ENCODE measurements at regions not wholly inside any gene's neighbourhood (a gene's known extent, or its start where the extent isn't known, plus 50 kb on each side); places are given as distances from the start of the nearest gene placed in this dataset.

DNA sequence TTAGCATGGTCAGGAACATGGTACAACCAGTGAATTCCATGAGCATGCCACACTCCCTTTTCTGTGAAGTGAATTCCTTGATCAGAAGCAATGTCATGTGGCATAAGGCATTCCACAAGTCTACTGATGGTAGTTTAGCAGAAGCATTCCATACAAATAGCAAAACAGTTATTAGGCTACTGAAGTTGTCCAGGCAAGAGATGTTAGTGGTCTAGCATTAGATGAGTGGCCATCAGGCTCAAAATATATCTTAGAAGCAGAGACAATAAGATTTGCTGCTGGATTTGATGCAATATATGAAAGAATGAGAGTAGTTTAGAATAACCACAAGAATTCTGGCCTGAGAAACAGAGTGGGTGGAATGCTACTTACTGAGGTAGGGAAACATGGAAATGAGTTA lies 355.3 kb upstream of the NRXN1 start:
- Histone ChIP-seq H3K4me3 (ENCODE audit: low read length in 2 of 2) (no peak overlapping the region), H2BK15ac (ENCODE audit: low read length) (no peak overlapping the region), H2BK120ac (ENCODE audit: low read depth, low read length) (no peak overlapping the region), H3K23ac (ENCODE audit: low read depth, low read length, poor library complexity) (no peak overlapping the region), H3K18ac (ENCODE audit: low read length) (no peak overlapping the region), H2BK12ac (ENCODE audit: low read length) (no peak overlapping the region), H2BK5ac (ENCODE audit: low read length) (no peak overlapping the region), H2AK5ac (ENCODE audit: low read depth, low read length) (no peak overlapping the region), H2AFZ (ENCODE audit: low read length) (no peak overlapping the region), H3K4me1 (ENCODE audit: control insufficient read depth in 2 of 2, insufficient read depth in 1 of 2, low read depth in 1 of 2, low read length in 2 of 2) (no peaks in the 10 kb centered on the region), H4K91ac (ENCODE audit: low read depth, low read length, poor library complexity) (no peak overlapping the region), H4K8ac (ENCODE audit: low read depth, low read length) (no peak overlapping the region), H3K27ac (replicated peaks; ENCODE audit: low read length) (no peak overlapping the region), H3K79me1 (ENCODE audit: low read depth, low read length) (no peaks in the 10 kb centered on the region), H3K36me3 (replicated peaks in 1 of 2; ENCODE audit: control insufficient read depth in 2 of 2, insufficient read depth in 2 of 2, low read length in 2 of 2) (no peaks in the 10 kb centered on the region), H3K4ac (ENCODE audit: low read length) (no peak overlapping the region), H3K27me3 (ENCODE audit: control insufficient read depth in 3 of 3, insufficient read depth in 3 of 3, low read depth in 1 of 3, low read length in 3 of 3) (no peaks in the 10 kb centered on the region), H3K9ac (ENCODE audit: low read depth, low read length, poor library complexity) (no peak overlapping the region), H3K9me3 (replicated peaks in 1 of 2; ENCODE audit: control insufficient read depth in 2 of 2, insufficient read depth in 1 of 2, low read depth in 1 of 2, low read length in 2 of 2) (no peaks in the 10 kb centered on the region), H3K4me2 (ENCODE audit: insufficient read depth, low read length, poor library complexity, severe bottlenecking) (no peak overlapping the region), H3K14ac (ENCODE audit: low read length) (no peak overlapping the region)
- no peak for DNase-seq (ENCODE audit: low spot score)

DNA sequence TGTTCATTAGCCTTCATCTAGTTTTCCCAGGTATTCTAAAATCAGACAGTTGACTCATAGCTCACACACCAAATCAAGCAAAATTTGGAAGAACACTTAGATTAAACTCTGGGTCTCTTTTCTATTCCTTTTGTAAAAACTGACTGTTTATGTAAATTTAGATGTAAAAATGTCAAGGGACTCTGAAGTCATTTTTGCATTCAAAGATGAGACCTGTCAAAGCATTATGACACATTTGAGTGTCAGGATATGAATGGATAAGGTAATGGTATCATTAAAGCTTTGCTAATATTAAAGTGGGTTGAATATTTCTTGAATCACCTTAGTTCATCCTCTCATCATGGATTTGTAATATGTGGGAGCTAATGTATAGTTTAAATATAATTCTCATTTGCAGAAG lies 348.1 kb upstream of the NRXN1 start:
- H3K4me2 ChIP-seq (ENCODE audit: insufficient read depth, low read length, poor library complexity, severe bottlenecking) = no peak overlapping the region
- H3K36me3 ChIP-seq (replicated peaks in 1 of 2; ENCODE audit: control insufficient read depth in 2 of 2, insufficient read depth in 2 of 2, low read length in 2 of 2) = no peaks in the 10 kb centered on the region
- no peak overlapping the region for H4K8ac ChIP-seq (ENCODE audit: low read depth, low read length)
- no peaks in the 10 kb centered on the region for H3K4me1 ChIP-seq (ENCODE audit: control insufficient read depth in 2 of 2, insufficient read depth in 1 of 2, low read depth in 1 of 2, low read length in 2 of 2)
- H2BK15ac ChIP-seq (ENCODE audit: low read length) = no peak overlapping the region
- no peaks in the 10 kb centered on the region for H3K79me1 ChIP-seq (ENCODE audit: low read depth, low read length)
- H3K18ac ChIP-seq (ENCODE audit: low read length) = no peak overlapping the region
- H2BK120ac ChIP-seq (ENCODE audit: low read depth, low read length) = no peak overlapping the region
- no peak overlapping the region for H3K9ac ChIP-seq (ENCODE audit: low read depth, low read length, poor library complexity)
- H2AK5ac ChIP-seq (ENCODE audit: low read depth, low read length) = no peak overlapping the region
- H2BK5ac ChIP-seq (ENCODE audit: low read length) = no peak overlapping the region
- H3K4ac ChIP-seq (ENCODE audit: low read length) = no peak overlapping the region
- no peak for DNase-seq (ENCODE audit: low spot score)
- H3K27me3 ChIP-seq (ENCODE audit: control insufficient read depth in 3 of 3, insufficient read depth in 3 of 3, low read depth in 1 of 3, low read length in 3 of 3) = no peaks in the 10 kb centered on the region
- no peak overlapping the region for H3K27ac ChIP-seq (replicated peaks; ENCODE audit: low read length)
- H3K14ac ChIP-seq (ENCODE audit: low read length) = no peak overlapping the region
- H3K9me3 ChIP-seq (replicated peaks in 1 of 2; ENCODE audit: control insufficient read depth in 2 of 2, insufficient read depth in 1 of 2, low read depth in 1 of 2, low read length in 2 of 2) = no peaks in the 10 kb centered on the region
- H2BK12ac ChIP-seq (ENCODE audit: low read length) = no peak overlapping the region
- H2AFZ ChIP-seq (ENCODE audit: low read length) = no peak overlapping the region
- no peak overlapping the region for H4K91ac ChIP-seq (ENCODE audit: low read depth, low read length, poor library complexity)
- H3K4me3 ChIP-seq (ENCODE audit: low read length in 2 of 2) = no peak overlapping the region
- H3K23ac ChIP-seq (ENCODE audit: low read depth, low read length, poor library complexity) = no peak overlapping the region

DNA sequence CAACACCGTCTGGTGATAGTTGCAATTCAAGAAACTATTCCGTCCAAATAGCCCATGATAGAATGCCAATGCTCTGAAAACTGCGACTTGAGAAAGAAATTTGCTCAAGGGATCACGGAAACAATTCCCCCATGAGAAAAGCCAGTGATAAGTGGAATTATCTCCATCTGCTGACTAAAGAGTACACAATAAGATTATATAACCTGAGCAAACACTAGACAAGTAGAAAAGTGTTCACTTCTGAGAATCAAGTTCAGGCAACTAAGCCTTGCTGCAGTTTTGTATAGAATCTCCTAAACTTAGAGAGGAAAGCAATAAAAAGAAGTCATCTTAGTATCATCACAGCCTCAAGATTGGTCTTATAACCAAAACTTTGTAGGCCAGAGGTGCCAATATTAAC lies 336.3 kb upstream of the NRXN1 start:
- Histone ChIP-seq H3K18ac (ENCODE audit: low read length) (no peak overlapping the region), H3K23ac (ENCODE audit: low read depth, low read length, poor library complexity) (no peak overlapping the region), H3K27me3 (ENCODE audit: control insufficient read depth in 3 of 3, insufficient read depth in 3 of 3, low read depth in 1 of 3, low read length in 3 of 3) (no peaks in the 10 kb centered on the region), H3K4me1 (ENCODE audit: control insufficient read depth in 2 of 2, insufficient read depth in 1 of 2, low read depth in 1 of 2, low read length in 2 of 2) (no peaks in the 10 kb centered on the region), H3K14ac (ENCODE audit: low read length) (no peak overlapping the region), H3K4me3 (ENCODE audit: low read length in 2 of 2) (no peak overlapping the region), H3K9me3 (replicated peaks in 1 of 2; ENCODE audit: control insufficient read depth in 2 of 2, insufficient read depth in 1 of 2, low read depth in 1 of 2, low read length in 2 of 2) (no peaks in the 10 kb centered on the region), H3K36me3 (replicated peaks in 1 of 2; ENCODE audit: control insufficient read depth in 2 of 2, insufficient read depth in 2 of 2, low read length in 2 of 2) (no peaks in the 10 kb centered on the region), H3K9ac (ENCODE audit: low read depth, low read length, poor library complexity) (no peak overlapping the region), H2BK5ac (ENCODE audit: low read length) (no peak overlapping the region), H2AK5ac (ENCODE audit: low read depth, low read length) (no peak overlapping the region), H2AFZ (ENCODE audit: low read length) (no peak overlapping the region), H4K91ac (ENCODE audit: low read depth, low read length, poor library complexity) (no peak overlapping the region), H3K4ac (ENCODE audit: low read length) (no peak overlapping the region), H4K8ac (ENCODE audit: low read depth, low read length) (no peak overlapping the region), H3K4me2 (ENCODE audit: insufficient read depth, low read length, poor library complexity, severe bottlenecking) (no peak overlapping the region), H2BK12ac (ENCODE audit: low read length) (no peak overlapping the region), H2BK15ac (ENCODE audit: low read length) (no peak overlapping the region), H2BK120ac (ENCODE audit: low read depth, low read length) (no peak overlapping the region), H3K79me1 (ENCODE audit: low read depth, low read length) (no peaks in the 10 kb centered on the region), H3K27ac (replicated peaks; ENCODE audit: low read length) (no peak overlapping the region)
- no peak for DNase-seq (ENCODE audit: low spot score)
- WGBS, 2 donors (ENCODE audit: extremely low coverage in 2 of 2, insufficient read length in 2 of 2, insufficient replicate concordance in 1 of 2) = no CpG with 5 or more reads among the region's 4 CpGs

DNA sequence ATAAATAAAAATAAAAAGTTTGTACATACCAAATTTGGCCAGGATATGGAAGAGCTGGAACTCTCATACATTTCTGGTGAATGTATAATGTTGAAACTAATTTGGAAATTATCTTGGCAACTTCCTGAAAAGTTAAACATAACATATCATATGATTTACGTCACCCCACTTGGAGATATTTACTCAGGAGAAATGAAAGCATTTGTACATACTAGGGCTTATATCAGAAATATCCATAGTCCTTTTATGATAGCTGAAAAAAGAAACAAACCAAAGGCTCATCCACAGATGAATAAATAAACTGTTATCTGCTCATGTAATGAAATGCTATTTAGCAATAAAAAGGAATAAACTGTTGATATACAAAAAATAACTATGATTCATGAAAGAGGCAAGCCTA lies 318.2 kb upstream of the NRXN1 start:
- Histone ChIP-seq H3K14ac (ENCODE audit: low read length) (no peak overlapping the region), H3K9me3 (replicated peaks in 1 of 2; ENCODE audit: control insufficient read depth in 2 of 2, insufficient read depth in 1 of 2, low read depth in 1 of 2, low read length in 2 of 2) (no peaks in the 10 kb centered on the region), H3K79me1 (ENCODE audit: low read depth, low read length) (no peaks in the 10 kb centered on the region), H3K4ac (ENCODE audit: low read length) (no peak overlapping the region), H3K27me3 (ENCODE audit: control insufficient read depth in 3 of 3, insufficient read depth in 3 of 3, low read depth in 1 of 3, low read length in 3 of 3) (no peaks in the 10 kb centered on the region), H3K9ac (ENCODE audit: low read depth, low read length, poor library complexity) (no peak overlapping the region), H3K27ac (replicated peaks; ENCODE audit: low read length) (no peak overlapping the region), H3K4me3 (ENCODE audit: low read length in 2 of 2) (no peak overlapping the region), H2BK5ac (ENCODE audit: low read length) (no peak overlapping the region), H3K4me1 (ENCODE audit: control insufficient read depth in 2 of 2, insufficient read depth in 1 of 2, low read depth in 1 of 2, low read length in 2 of 2) (no peaks in the 10 kb centered on the region), H4K8ac (ENCODE audit: low read depth, low read length) (no peak overlapping the region), H2AFZ (ENCODE audit: low read length) (no peak overlapping the region), H2AK5ac (ENCODE audit: low read depth, low read length) (no peak overlapping the region), H2BK15ac (ENCODE audit: low read length) (no peak overlapping the region), H2BK120ac (ENCODE audit: low read depth, low read length) (no peak overlapping the region), H3K4me2 (ENCODE audit: insufficient read depth, low read length, poor library complexity, severe bottlenecking) (no peak overlapping the region), H4K91ac (ENCODE audit: low read depth, low read length, poor library complexity) (no peak overlapping the region), H3K36me3 (replicated peaks in 1 of 2; ENCODE audit: control insufficient read depth in 2 of 2, insufficient read depth in 2 of 2, low read length in 2 of 2) (no peaks in the 10 kb centered on the region), H3K18ac (ENCODE audit: low read length) (no peak overlapping the region), H2BK12ac (ENCODE audit: low read length) (no peak overlapping the region), H3K23ac (ENCODE audit: low read depth, low read length, poor library complexity) (no peak overlapping the region)
- WGBS, 2 donors (ENCODE audit: extremely low coverage in 2 of 2, insufficient read length in 2 of 2, insufficient replicate concordance in 1 of 2) = no CpG with 5 or more reads among the region's 1 CpG
- no peak for DNase-seq (ENCODE audit: low spot score)

Data from neuronal stem cell (in vitro differentiated cells).